Fibroblast of skin of right quadriceps (primary cell): ENCODE measurements at regions not wholly inside any gene's neighbourhood (a gene's known extent, or its start where the extent isn't known, plus 50 kb on each side); places are given as distances from the start of the nearest gene placed in this dataset.
"Not testable (repeated sequence)": the region's sequence is repeated elsewhere in the genome, so short reads cannot be mapped to it uniquely, and the experiment has no call there.

ENCODE experiments used
- DNase-seq: peaks from one replicate; pipeline ENCODE4 v3.0.0-alpha.2; 2013

DNA sequence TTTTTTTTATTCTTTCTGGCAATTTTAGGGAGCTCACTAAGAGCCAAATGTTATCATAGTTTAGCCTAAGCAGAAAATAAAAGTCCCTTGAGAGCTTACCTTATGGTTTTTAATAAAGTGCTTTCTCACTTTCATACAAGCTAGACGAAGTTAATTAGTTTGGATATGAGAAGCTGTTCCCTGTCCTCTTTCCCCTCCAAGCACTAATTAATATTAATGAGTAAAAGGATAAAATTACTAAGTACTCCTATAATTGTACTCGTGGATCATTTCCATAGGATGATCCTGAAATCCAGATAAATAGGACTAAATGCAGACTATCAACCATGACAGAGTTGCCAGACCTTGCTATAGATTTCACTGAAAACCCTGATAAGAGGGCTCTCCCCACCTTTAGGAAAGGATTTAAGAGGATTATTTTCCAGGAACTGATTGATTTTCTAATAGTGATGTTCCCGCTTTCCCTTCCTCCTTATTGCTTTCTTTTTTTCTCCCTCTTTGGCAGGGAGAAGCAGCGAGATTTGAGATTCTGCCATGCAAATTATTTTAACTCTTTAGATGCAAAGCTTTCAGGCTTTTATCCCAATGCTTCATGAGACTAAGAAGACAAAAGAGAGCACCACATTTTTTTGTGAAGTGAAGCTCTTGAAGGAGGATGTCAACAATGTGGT is 58.3 kb upstream of the HECW1 start:
- no peak for DNase-seq

DNA sequence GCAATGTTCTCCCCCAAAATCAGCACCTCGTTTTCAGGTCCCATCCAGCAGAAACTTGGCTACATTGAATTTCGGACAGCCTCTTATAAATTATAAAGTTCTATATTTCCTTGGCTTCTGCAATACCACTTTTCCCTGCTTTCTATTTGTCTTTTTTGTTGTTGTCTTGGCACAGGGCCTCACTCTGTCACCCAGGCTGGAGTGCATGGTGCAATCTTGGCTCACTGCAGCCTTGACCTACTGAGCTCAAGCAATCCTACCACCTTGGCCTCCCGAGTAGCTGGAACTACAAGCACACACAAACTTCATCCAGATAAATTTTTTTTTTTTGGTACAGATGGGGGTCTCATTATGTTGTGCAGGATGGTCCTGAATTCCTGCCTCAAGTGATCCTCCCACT is 55.3 kb upstream of the HECW1 start:
- no peak for DNase-seq

DNA sequence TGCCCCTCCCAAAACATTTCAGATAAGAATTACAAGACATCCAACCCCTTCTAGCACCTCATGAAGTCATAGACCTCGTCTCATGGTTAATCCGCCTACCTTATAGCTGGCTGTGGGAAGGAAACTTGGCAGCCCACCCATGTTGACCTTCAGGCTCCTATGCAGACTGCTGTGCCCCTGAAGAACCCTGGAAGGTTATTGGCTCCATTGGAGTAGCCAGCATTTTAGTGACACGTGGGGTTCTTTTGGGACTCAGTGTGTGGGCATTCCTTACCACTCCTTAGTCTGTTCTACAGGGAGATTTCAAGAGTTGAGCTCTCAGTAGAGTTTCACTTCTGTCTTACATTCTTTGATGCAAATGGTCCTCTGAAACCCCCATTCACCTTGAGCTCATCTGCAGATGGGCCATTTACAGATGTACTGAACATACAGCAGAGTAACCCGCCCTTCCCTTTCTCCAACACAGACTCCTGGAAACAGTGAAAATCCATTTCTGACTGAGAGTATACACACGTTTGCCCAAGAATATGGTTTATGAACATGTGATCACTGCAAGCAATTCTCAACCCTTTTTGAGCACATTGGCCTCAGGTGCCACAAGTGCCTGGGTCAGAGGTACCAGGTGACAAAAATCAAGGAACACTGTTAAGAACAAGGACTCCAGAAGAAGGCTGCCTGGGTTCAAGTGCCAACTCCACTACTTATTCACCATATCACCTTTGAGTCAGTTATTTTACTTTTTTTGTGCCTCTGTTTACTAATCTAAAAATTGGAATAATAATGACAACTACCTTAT is 54.0 kb upstream of the HECW1 start:
- no peak for DNase-seq

DNA sequence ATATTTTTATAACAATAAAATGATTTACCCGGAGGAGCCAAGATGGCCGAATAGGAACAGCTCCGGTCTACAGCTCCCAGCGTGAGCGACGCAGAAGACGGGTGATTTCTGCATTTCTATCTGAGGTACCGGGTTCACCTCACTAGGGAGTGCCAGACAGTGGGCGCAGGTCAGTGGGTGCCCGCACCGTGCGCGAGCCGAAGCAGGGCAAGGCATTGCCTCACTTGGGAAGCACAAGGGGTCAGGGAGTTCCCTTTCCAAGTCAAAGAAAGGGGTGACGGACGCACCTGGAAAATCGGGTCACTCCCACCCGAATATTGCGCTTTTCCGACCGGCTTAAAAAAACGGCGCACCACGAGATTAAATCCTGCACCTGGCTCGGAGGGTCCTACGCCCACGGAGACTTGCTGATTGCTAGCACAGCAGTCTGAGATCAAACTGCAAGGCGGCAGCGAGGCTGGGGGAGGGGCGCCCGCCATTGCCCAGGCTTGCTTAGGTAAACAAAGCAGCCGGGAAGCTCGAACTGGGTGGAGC is 53.3 kb upstream of the HECW1 start:
- DNase-seq = not testable (repeated sequence)
